Left cardiac atrium (tissue), 4 donors: ENCODE measurements at regions not wholly inside any gene's neighbourhood (a gene's known extent, or its start where the extent isn't known, plus 50 kb on each side); places are given as distances from the start of the nearest gene placed in this dataset.

Experiments
- ATAC-seq, 2 donors: fragments of 200-7000 bp; cut with Tn5 transposase; one replicate each; pipeline ENCODE4 v1.9.1; 2020; ENCODE audit warnings: mild to moderate bottlenecking in 2 of 2, moderate library complexity in 2 of 2
- DNase-seq: peaks from one replicate; pipeline ENCODE4 v3.0.0-alpha.2; 2020
- intact Hi-C, 2 donors: fragments of 100-400 bp; cut with DNase I; formaldehyde crosslinking; loops; one replicate each; pipeline versions ENCODE4 v1.14.1 to v1.15.1; 2022 to 2023
- donor health status: DM: no; HTN: yes; CAD: no.
- donor health status: DM: no; HTN: yes; CAD: no; lungs with severe emphysema.
- donor health status: DM: yes; HTN: yes; CAD: no.
- donor health status: Dilated cardiomyopathy.

DNA sequence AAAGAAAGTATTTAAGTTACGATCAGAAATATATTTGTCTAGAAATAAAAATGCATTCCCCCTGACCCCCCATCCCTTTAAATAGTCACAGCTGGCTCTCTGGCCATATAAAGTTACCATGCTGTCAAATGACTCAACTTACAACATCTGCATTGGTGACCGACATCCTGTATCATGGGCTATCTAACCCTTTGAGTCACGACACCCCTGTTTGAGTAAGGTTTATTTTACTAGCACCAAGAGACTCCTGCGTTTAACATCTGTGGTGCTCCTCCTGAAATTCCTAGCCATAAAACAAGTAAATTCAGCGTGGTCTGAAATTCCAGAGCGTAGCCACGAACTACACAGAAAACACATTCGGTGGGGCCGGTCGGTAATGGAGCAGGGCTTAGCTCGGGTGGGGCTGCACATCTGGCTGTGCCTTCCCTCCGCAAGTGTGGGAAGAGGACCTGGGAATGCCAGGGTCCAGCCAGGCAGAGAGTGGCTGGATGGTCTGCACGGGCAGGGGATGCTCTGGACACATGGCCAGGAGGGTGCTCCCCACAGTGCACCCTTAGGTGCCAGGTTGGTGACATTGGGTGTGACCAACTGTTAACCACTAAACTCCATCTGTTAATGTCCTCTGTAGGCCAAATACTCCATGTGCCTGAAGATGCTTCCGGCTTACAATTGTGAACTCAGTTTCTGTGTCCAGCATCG is 53.0 kb upstream of the CLDN14 start:
- ATAC-seq (no peak), DNase-seq (no peak)
- intact Hi-C loops, result no loop called here

- intact Hi-C loops, result no loop called here
- no peak for ATAC-seq
- no peak for DNase-seq
Measured at GRCh38 chr21:36533468-36533848, 53.5 kb upstream of the CLDN14 start.

- ATAC-seq, result no peak
- DNase-seq, result no peak
- intact Hi-C loops, result no loop called here
Measured at GRCh38 chr21:36534656-36535055, 54.7 kb upstream of the CLDN14 start.

GRCh38 chr21:36535618-36536241 is 55.8 kb upstream of the CLDN14 start:
- intact Hi-C loops, result no loop called here
- DNase-seq (no peak), ATAC-seq (no peak)

- intact Hi-C loops, result no loop called here
- no peak for ATAC-seq
- DNase-seq, result no peak
Measured at GRCh38 chr21:36538761-36539160, 58.8 kb upstream of the CLDN14 start.

DNA sequence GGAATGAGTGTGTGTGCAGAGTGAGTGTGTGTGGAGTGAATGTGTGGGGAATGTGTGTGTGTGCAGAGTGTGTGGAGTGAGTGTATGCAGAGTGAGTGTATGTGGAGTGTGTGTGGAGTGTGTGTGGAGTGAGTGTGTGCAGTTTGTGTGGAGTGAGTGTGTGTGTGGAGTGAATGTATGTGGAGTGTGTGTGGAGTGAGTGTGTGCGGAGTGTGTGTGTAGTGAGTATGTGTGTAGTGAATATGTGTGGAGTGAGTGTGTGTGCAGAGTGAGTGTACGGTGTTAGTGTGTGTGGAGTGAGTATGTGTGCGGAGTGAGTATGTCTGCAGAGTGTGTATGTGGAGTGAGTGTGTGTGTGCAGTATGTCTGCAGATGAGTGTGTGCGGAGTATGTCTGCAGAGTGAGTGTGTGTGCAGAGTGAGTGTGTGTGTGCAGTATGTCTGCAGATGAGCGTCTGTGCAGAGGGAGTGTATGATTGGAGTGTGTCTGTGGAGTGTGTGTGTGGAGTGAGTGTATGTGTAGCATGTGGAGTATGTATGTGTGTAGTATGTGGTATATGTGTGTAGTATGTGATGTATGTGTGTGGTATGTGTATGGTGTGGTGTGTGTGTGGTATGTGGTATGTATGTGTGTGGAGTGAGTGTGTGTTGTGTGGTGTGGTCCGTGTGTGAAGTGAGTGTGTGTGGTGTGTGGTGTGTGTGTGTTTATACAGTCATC is 59.7 kb upstream of the CLDN14 start:
- no peak for ATAC-seq
- intact Hi-C loops, result no loop called here
- DNase-seq, result no peak

DNA sequence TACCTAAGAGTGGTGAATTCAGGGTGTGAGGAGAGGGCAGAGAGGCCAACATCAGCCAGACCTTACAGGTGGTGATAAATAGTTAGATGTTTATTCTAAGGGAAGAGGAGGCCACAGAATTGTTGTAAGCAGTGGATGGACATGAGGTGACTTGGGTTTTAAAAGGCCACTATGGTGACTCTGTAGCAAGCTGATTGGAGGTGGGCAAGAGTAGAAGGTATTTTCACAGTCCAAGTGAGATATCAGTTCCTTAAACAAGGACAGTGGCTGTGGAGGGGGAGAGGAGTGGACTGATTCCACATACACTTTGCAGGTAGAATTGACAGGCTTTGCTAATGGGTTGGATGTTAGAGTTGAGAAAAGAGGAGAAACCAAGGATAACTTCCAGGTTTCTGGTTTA is 60.8 kb upstream of the CLDN14 start:
- ATAC-seq (no peak), DNase-seq (no peak)
- intact Hi-C loops, result no loop called here

- intact Hi-C loops, result no loop called here
- ATAC-seq, result no peak
- no peak for DNase-seq
Measured at GRCh38 chr21:36541721-36542139, 61.8 kb upstream of the CLDN14 start.

DNA sequence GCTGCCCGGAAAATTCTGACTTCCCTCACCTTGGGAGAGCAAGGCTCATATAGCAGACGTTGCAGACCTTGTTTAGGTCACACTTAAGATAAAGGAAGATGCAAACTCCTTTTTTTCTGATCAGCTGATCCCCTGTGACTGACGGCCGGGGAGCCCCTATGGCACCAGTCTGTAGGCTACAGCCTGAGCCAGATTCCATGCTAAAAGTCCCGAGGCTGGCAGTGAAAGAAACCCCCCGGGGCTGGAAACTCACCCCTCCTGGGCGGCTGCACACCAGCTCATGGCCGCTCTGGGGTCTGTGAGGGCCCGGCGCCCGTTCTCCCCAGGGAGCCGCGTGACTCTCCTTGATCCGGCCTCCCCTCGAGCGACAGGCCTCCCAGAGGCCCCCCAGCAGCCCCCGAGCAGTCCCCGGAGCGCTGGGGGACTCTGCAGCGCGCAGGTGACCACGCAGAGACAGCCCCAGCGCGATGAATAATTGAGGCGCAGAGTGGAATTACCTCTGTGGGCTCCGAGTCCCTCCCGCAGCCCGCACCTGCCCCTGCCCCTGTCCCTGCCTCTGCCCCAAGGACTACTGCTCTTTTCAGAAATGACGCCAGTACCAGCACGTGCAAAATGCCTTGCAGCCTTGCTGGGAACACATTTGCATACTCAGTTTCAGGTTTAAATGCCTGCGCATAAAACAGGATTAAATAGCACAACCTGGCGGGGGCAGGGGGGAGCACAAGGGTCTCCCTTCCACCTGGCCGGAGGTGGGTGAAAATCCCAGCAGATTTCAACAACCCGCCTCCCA is 62.6 kb upstream of the CLDN14 start:
- no peak for ATAC-seq
- no peak for DNase-seq
- intact Hi-C loops, result no loop called here

DNA sequence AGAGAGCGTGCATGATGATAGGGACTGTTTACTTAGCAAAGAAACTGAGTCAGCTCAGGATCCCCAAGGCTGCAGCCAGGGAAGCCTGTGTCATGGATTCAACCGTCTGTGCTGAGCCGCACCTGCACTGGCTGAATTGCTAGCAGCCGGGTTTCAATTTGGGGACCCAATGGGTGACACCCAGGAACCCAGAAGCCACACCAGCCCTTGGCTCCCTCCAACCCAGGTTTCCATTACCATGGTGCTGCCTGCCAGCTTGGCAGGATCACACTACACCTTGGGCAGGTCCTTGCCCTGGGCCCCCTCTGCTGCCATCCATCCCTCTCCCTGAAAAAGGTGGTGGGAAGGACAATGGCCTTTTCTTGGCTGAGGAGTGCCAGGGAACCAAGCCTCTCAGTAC is 64.0 kb upstream of the CLDN14 start:
- no peak for ATAC-seq
- DNase-seq, result no peak
- intact Hi-C loops, result no loop called here

DNA sequence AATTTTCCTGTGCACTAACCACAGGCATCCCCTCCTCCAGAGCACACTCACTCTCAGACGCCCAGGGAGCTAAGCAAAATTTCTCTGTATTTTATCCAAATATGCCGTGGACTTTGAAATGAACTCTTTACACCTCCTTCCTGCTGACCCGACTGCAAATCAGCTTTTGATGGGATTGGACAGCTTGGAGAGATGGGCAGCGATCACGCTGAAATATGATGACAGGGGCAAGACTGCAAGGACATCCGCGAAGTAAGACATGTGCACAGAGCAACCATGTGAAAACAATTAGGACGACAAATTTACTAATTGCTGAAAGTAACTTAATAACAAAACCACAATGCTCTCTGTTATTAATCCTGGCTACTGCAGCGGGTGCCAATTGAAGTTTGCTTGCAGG is 64.6 kb upstream of the CLDN14 start:
- ATAC-seq (no peak), DNase-seq (no peak)
- intact Hi-C loops, result no loop called here

DNA sequence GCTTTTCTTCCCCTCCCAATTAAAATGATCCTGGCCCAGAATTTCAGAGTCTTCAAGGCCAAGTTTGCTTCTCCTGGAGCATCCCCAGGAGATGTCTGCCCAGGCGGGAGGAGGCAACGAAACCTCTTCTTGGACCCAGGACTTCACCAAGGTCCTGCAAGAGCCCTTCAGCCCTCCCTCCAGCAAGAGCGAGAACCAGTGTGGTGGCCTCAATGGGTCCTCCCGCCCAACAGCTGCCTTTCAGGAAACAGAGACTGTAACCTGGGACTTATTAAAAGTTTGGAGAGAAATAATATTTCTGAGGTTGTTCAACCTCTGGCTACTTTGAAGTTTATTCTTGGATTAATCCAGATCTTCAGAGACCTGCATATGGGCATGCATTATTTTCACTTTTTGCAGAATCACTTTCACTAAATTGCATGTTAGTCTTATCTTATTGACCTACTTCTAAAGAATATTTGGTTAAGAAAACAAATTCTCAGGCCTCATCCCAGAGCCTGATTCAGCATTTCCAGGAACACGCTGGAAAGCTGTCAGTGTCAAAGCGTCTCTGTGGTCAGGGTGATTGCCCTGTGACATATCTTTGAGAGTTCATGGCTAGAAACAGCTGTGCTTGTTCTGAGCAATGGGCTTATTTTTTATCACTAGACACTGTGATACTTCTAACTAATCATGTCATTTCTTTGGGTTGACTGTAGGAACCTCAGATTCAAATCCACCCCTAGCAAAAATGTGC is 66.0 kb upstream of the CLDN14 start:
- ATAC-seq, result peak; percentile 23 to 80
- intact Hi-C loops, result no loop called here
- DNase-seq, result no peak

GRCh38 chr21:36547464-36547863 is 67.5 kb upstream of the CLDN14 start:
- intact Hi-C loops, result no loop called here

GRCh38 chr21:36548866-36549265 is 68.9 kb upstream of the CLDN14 start:
- intact Hi-C loops, result no loop called here
- ATAC-seq (no peak), DNase-seq (no peak)

More at GRCh38 chr21:36547464-36547863, 67.5 kb upstream of the CLDN14 start:
- no peak for ATAC-seq
- no peak for DNase-seq

DNA sequence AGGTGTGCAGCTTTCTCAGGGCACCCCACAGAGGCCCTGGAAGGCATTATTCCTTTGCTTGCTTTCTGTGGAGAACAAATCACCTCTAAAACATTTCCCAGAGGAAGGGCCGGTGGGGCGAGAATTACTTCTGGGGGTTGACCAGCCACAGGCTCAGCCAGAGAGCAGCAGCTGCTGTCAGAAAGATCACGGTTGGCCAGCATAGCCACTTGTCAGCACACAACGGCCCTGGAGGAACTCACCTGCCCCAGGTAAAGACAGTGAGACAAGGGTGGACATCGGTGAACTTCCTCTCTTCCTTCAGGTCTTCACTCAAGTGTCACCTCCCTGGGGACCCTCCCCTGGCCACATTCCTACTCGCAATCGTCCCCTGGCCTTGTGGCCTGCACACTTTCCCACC is 69.5 kb upstream of the CLDN14 start:
- intact Hi-C loops, result no loop called here
- ATAC-seq (no peak), DNase-seq (no peak)

GRCh38 chr21:36550761-36551160 is 70.8 kb upstream of the CLDN14 start:
- ATAC-seq (no peak), DNase-seq (no peak)

GRCh38 chr21:36551321-36551720 is 71.4 kb upstream of the CLDN14 start:
- DNase-seq, result no peak
- intact Hi-C loops, result no loop called here
- ATAC-seq, result no peak

More at GRCh38 chr21:36550761-36551160, 70.8 kb upstream of the CLDN14 start:
- intact Hi-C loops, result no loop called here

DNA sequence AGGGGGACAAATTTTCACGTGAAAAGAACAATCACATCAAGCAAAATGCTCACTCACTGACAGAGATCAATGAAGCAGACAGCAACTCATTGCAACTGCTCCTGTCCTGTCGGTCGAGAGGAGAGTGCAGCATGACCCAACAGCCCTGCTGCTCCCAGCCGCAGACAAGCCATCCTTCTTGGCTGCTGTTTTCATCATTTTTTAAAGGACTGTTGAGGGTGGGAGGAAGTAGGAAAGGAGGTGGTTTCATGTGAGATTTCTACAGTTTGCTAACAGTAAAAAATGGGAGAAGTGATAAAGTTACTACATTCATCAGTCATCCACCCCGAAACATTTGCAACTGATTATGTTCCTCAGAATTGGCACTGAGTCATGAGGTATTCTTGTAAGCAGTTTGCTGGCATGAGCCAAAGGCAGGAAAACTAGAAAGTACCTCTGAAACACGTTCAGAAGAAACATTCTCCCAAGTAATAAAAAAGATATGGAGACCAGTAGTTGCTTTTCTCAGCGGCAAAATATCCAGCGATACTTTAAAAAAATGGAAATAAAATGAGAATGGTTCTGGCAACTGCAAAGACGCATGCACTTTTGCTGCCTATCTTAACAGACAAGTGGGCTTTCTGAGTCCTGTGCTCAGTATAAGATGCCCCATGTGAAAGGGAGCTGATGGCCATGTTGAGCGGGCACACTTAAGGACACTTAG is 72.0 kb upstream of the CLDN14 start:
- ATAC-seq (peak; percentile 41 to 74), DNase-seq (no peak)
- intact Hi-C loops, result no loop called here

DNA sequence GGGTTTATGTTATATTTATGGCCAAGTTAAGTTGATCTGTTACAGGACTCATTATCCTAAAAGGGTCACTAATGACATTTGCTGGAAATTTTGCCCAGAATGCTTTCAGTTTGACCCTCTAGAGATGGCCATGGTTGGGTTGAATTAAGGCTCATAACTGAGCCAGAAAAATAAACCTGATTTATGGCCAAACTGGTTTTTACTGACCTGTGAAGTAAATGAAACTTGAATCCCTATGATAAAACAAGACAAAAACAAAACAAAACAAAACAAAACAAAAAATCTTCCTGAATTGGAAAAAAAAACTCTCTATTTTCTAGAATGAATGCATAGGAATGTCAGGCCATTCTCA is 72.5 kb upstream of the CLDN14 start:
- intact Hi-C loops, result no loop called here
- DNase-seq (no peak), ATAC-seq (no peak)
